Mesenchymal stem cell (in vitro differentiated cells and primary cell): ENCODE measurements at regions not wholly inside any gene's neighbourhood (a gene's known extent, or its start where the extent isn't known, plus 50 kb on each side); places are given as distances from the start of the nearest gene placed in this dataset.

ENCODE experiments used
- DNase-seq: peaks from one replicate; pipeline ENCODE4 v3.0.0-alpha.2; 2013
- H2AFZ ChIP-seq: one replicate; pipeline ENCODE4 v1.6.1; 2013; ENCODE audit warnings: low read depth, mild to moderate bottlenecking, control low read depth, inconsistent platforms, low read length, moderate library complexity
- H2AK5ac ChIP-seq: 2 replicates; pipeline ENCODE4 v1.6.1; 2013; ENCODE audit warnings: low read length, moderate library complexity, mild to moderate bottlenecking, inconsistent platforms; ENCODE audit not compliant: severe bottlenecking
- H2BK120ac ChIP-seq: one replicate; pipeline ENCODE4 v1.6.1; 2013; ENCODE audit warnings: low read depth, mild to moderate bottlenecking, inconsistent platforms, low read length, moderate library complexity
- H2BK12ac ChIP-seq, 2 experiments: one replicate each; pipeline ENCODE4 v1.6.1; 2013; ENCODE audit warnings: inconsistent platforms in 2 of 2, low read length in 2 of 2, mild to moderate bottlenecking in 2 of 2, moderate library complexity in 2 of 2, control low read depth in 1 of 2
- H2BK15ac ChIP-seq: one replicate; pipeline ENCODE4 v1.6.1; 2013; ENCODE audit warnings: mild to moderate bottlenecking, low read depth, inconsistent platforms; ENCODE audit not compliant: poor library complexity, severe bottlenecking
- H2BK5ac ChIP-seq: 2 replicates; pipeline ENCODE4 v1.6.1; 2013; ENCODE audit warnings: low read depth, mild to moderate bottlenecking, low read length, control low read depth, inconsistent platforms; ENCODE audit not compliant: poor library complexity, severe bottlenecking
- H3K14ac ChIP-seq, 2 experiments: one replicate each; pipeline ENCODE4 v1.6.1; 2013; ENCODE audit warnings: inconsistent platforms in 2 of 2, low read length in 2 of 2, control low read depth in 1 of 2, mild to moderate bottlenecking in 1 of 2, moderate library complexity in 1 of 2
- H3K18ac ChIP-seq, 2 experiments: one replicate each; pipeline ENCODE4 v1.6.1; 2013; ENCODE audit warnings: inconsistent platforms in 2 of 2, low read length in 2 of 2, control low read depth in 1 of 2, low read depth in 1 of 2, mild to moderate bottlenecking in 1 of 2
- H3K23ac ChIP-seq, 2 experiments: one replicate each; pipeline ENCODE4 v1.6.1; 2013; ENCODE audit warnings: inconsistent platforms in 2 of 2, low read length in 2 of 2, mild to moderate bottlenecking in 2 of 2, moderate library complexity in 2 of 2, control low read depth in 1 of 2
- H3K27ac ChIP-seq: 2 replicates; pipeline ENCODE4 v1.5.1; 2013; ENCODE audit warnings: mild to moderate bottlenecking, moderate library complexity, low read length, control low read depth, inconsistent platforms; ENCODE audit not compliant: poor library complexity, severe bottlenecking
- H3K27me3 ChIP-seq, 2 experiments: 2 replicates each; pipeline versions ENCODE4 v1.6.1 to v1.7.0; 2013; ENCODE audit warnings: low read length in 2 of 2, mild to moderate bottlenecking in 2 of 2, moderate library complexity in 2 of 2, control low read depth in 1 of 2, inconsistent platforms in 1 of 2; ENCODE audit not compliant: control insufficient read depth in 1 of 2, insufficient read depth in 1 of 2
- H3K36me3 ChIP-seq, 2 experiments: 2 replicates each; pipeline versions ENCODE4 v1.6.1 to v1.7.0; 2013; ENCODE audit warnings: low read length in 2 of 2, control low read depth in 1 of 2, inconsistent platforms in 1 of 2, low read depth in 1 of 2, mild to moderate bottlenecking in 1 of 2; ENCODE audit not compliant: insufficient read depth in 2 of 2, control insufficient read depth in 1 of 2
- H3K4ac ChIP-seq, 2 experiments: one replicate each; pipeline ENCODE4 v1.6.1; 2013; ENCODE audit warnings: inconsistent platforms in 2 of 2, low read length in 2 of 2, mild to moderate bottlenecking in 2 of 2, moderate library complexity in 2 of 2, control low read depth in 1 of 2, low read depth in 1 of 2
- H3K4me1 ChIP-seq: 2 replicates; pipeline ENCODE4 v1.6.1; 2013; ENCODE audit warnings: low read depth, low read length, control low read depth; ENCODE audit not compliant: control insufficient read depth, insufficient read depth
- H3K4me2 ChIP-seq: 2 replicates; pipeline ENCODE4 v1.6.1; 2013; ENCODE audit warnings: low read length, mild to moderate bottlenecking, inconsistent platforms; ENCODE audit not compliant: poor library complexity, severe bottlenecking
- H3K4me3 ChIP-seq, 2 experiments: 2 replicates each; pipeline versions ENCODE4 v1.5.1 to v1.7.0; 2013; ENCODE audit warnings: low read length in 2 of 2, mild to moderate bottlenecking in 2 of 2, control low read depth in 1 of 2, low read depth in 1 of 2; ENCODE audit not compliant: insufficient read depth in 1 of 2
- H3K79me1 ChIP-seq: replicated peaks from 2 replicates; pipeline ENCODE4 v1.6.1; 2013; ENCODE audit warnings: mild to moderate bottlenecking, control low read depth, low read length, inconsistent platforms; ENCODE audit not compliant: poor library complexity, severe bottlenecking
- H3K9ac ChIP-seq: 2 replicates; pipeline ENCODE4 v1.7.0; 2013; ENCODE audit warnings: mild to moderate bottlenecking, low read length, moderate library complexity
- H3K9me3 ChIP-seq: 2 replicates; pipeline ENCODE4 v1.7.0; 2013; ENCODE audit warnings: mild to moderate bottlenecking, low read length; ENCODE audit not compliant: control insufficient read depth
- H4K8ac ChIP-seq: one replicate; pipeline ENCODE4 v1.6.1; 2013; ENCODE audit warnings: inconsistent platforms, mild to moderate bottlenecking, low read length, moderate library complexity
- H4K91ac ChIP-seq: one replicate; pipeline ENCODE4 v1.6.1; 2013; ENCODE audit warnings: mild to moderate bottlenecking, low read length, inconsistent platforms
- WGBS: methylation state at CpG from one replicate; pipeline ENCODE4 v1.1.7; 2013; ENCODE audit warnings: mixed read lengths; 5-methylcytosine and 5-hydroxymethylcytosine counted together

GRCh38 chr18:34509163-34509562, 200.9 kb upstream of the DTNA start:
- peak overlapping the region in 1 of 2 experiments; percentile 13 for H3K4me3 ChIP-seq
- no peak for DNase-seq
- no peaks in the 10 kb centered on the region for H3K4me1 ChIP-seq
- H3K14ac ChIP-seq, result no peak overlapping the region
- H3K4ac ChIP-seq, result no peak overlapping the region
- no CpG with 5 or more reads among the region's 1 CpG for WGBS
- no peak overlapping the region for H2BK5ac ChIP-seq
- H4K8ac ChIP-seq, result no peak overlapping the region
- no peak overlapping the region for H4K91ac ChIP-seq
- no peak overlapping the region for H2BK12ac ChIP-seq
- peaks cover 4% of the 10 kb centered on the region for H3K79me1 ChIP-seq
- no peak overlapping the region for H2BK15ac ChIP-seq
- no peak overlapping the region for H2BK120ac ChIP-seq
- H3K4me2 ChIP-seq, result no peak overlapping the region
- H3K36me3 ChIP-seq, result no peaks in the 10 kb centered on the region
- no peak overlapping the region for H3K23ac ChIP-seq
- H3K18ac ChIP-seq, result no peak overlapping the region
- no peaks in the 10 kb centered on the region for H3K27me3 ChIP-seq
- no peaks in the 10 kb centered on the region for H3K9me3 ChIP-seq
- H2AFZ ChIP-seq, result no peak overlapping the region
- H2AK5ac ChIP-seq, result no peak overlapping the region
- H3K27ac ChIP-seq, result no peak overlapping the region
- peak overlapping the region; percentile 56 for H3K9ac ChIP-seq

GRCh38 chr18:34509879-34510586, 200.1 kb upstream of the DTNA start:
- H3K9me3 ChIP-seq, result no peaks in the 10 kb centered on the region
- H2AFZ ChIP-seq, result no peak overlapping the region
- no peak overlapping the region for H2BK12ac ChIP-seq
- no peak for DNase-seq
- no peak overlapping the region for H3K4ac ChIP-seq
- WGBS, result 94% methylated on average over 5 of the region's 7 CpGs
- peaks cover 4% of the 10 kb centered on the region for H3K79me1 ChIP-seq
- H3K23ac ChIP-seq, result no peak overlapping the region
- no peaks in the 10 kb centered on the region for H3K4me1 ChIP-seq
- H3K9ac ChIP-seq, result no peak overlapping the region
- H3K27ac ChIP-seq, result no peak overlapping the region
- no peak overlapping the region for H2AK5ac ChIP-seq
- H2BK5ac ChIP-seq, result no peak overlapping the region
- H3K18ac ChIP-seq, result no peak overlapping the region
- no peak overlapping the region for H4K91ac ChIP-seq
- no peak overlapping the region for H4K8ac ChIP-seq
- H3K36me3 ChIP-seq, result no peaks in the 10 kb centered on the region
- H3K14ac ChIP-seq, result no peak overlapping the region
- H3K4me3 ChIP-seq, result no peak overlapping the region
- no peak overlapping the region for H2BK15ac ChIP-seq
- H2BK120ac ChIP-seq, result no peak overlapping the region
- no peaks in the 10 kb centered on the region for H3K27me3 ChIP-seq
- no peak overlapping the region for H3K4me2 ChIP-seq

- Histone ChIP-seq H3K23ac (no peak overlapping the region), H3K27ac (no peak overlapping the region), H3K4me2 (no peak overlapping the region), H3K9ac (no peak overlapping the region), H3K18ac (no peak overlapping the region), H3K27me3 (no peaks in the 10 kb centered on the region), H2AFZ (no peak overlapping the region), H4K91ac (no peak overlapping the region), H2BK12ac (no peak overlapping the region), H4K8ac (no peak overlapping the region), H3K4ac (no peak overlapping the region), H2BK5ac (no peak overlapping the region), H2BK15ac (no peak overlapping the region), H3K36me3 (no peaks in the 10 kb centered on the region), H3K4me3 (no peak overlapping the region), H3K9me3 (no peaks in the 10 kb centered on the region), H2BK120ac (no peak overlapping the region), H2AK5ac (no peak overlapping the region), H3K14ac (no peak overlapping the region), H3K4me1 (no peaks in the 10 kb centered on the region), H3K79me1 (peaks cover 4% of the 10 kb centered on the region)
- DNase-seq, result no peak
- WGBS, result no CpG with 5 or more reads among the region's 1 CpG
Measured at GRCh38 chr18:34510926-34511325, 199.2 kb upstream of the DTNA start.

GRCh38 chr18:34511435-34511834, 198.7 kb upstream of the DTNA start:
- H3K9ac ChIP-seq, result no peak overlapping the region
- H3K18ac ChIP-seq, result no peak overlapping the region
- no peaks in the 10 kb centered on the region for H3K27me3 ChIP-seq
- H2BK5ac ChIP-seq, result no peak overlapping the region
- no peak overlapping the region for H3K27ac ChIP-seq
- no peak overlapping the region for H3K23ac ChIP-seq
- no peak overlapping the region for H3K4ac ChIP-seq
- no peak overlapping the region for H2BK120ac ChIP-seq
- no peak overlapping the region for H4K8ac ChIP-seq
- no peak for DNase-seq
- H3K14ac ChIP-seq, result no peak overlapping the region
- H2AK5ac ChIP-seq, result no peak overlapping the region
- no peaks in the 10 kb centered on the region for H3K4me1 ChIP-seq
- H3K4me3 ChIP-seq, result no peak overlapping the region
- no peak overlapping the region for H2AFZ ChIP-seq
- H4K91ac ChIP-seq, result no peak overlapping the region
- H2BK12ac ChIP-seq, result no peak overlapping the region
- H3K4me2 ChIP-seq, result no peak overlapping the region
- no peak overlapping the region for H2BK15ac ChIP-seq
- H3K9me3 ChIP-seq, result no peaks in the 10 kb centered on the region
- no peaks in the 10 kb centered on the region for H3K36me3 ChIP-seq
- H3K79me1 ChIP-seq, result no peaks in the 10 kb centered on the region
